Astrocyte (in vitro differentiated cells and primary cell): ENCODE measurements at regions not wholly inside any gene's neighbourhood (a gene's known extent, or its start where the extent isn't known, plus 50 kb on each side); places are given as distances from the start of the nearest gene placed in this dataset.

Experiments
- DNase-seq: peaks from one replicate; pipeline ENCODE4 v3.0.0-alpha.2; 2010; ENCODE audit warnings: low read depth
- FAIRE-seq: peaks from 2 replicates; lab custom pipeline; 2011; peaks lifted over from hg19 to GRCh38; lab: Jason Lieb, UNC
- H2AFZ ChIP-seq: 2 replicates; pipeline ENCODE4 v1.6.0; 2012; ENCODE audit warnings: low read depth, low read length, inconsistent platforms
- H3K27ac ChIP-seq: 2 replicates; pipeline ENCODE4 v1.5.1; 2011; ENCODE audit warnings: low read depth, low read length, inconsistent platforms
- H3K27me3 ChIP-seq: 2 replicates; pipeline ENCODE4 v1.6.0; 2011; ENCODE audit warnings: low read length, inconsistent platforms; ENCODE audit not compliant: insufficient read depth
- H3K36me3 ChIP-seq: 2 replicates; pipeline ENCODE4 v1.5.1; 2011; ENCODE audit warnings: low read length, inconsistent platforms; ENCODE audit not compliant: insufficient read depth
- H3K4me1 ChIP-seq: 2 replicates; pipeline ENCODE4 v1.5.1; 2011; ENCODE audit warnings: low read length, inconsistent platforms; ENCODE audit not compliant: insufficient read depth
- H3K4me2 ChIP-seq: 2 replicates; pipeline ENCODE4 v1.6.0; 2012; ENCODE audit warnings: low read length, inconsistent platforms
- H3K4me3 ChIP-seq: 2 replicates; pipeline ENCODE4 v1.5.1; 2011; ENCODE audit warnings: low read depth, mild to moderate bottlenecking, low read length, inconsistent platforms; ENCODE audit not compliant: insufficient read depth
- H3K79me2 ChIP-seq: 2 replicates; pipeline ENCODE4 v1.6.0; 2012; ENCODE audit warnings: mild to moderate bottlenecking, low read length, inconsistent platforms; ENCODE audit not compliant: insufficient read depth
- H3K9ac ChIP-seq: 2 replicates; pipeline ENCODE4 v1.6.0; 2012; ENCODE audit warnings: mild to moderate bottlenecking, low read length, inconsistent platforms
- H3K9me3 ChIP-seq: 2 replicates; pipeline ENCODE4 v1.5.1; 2012; ENCODE audit warnings: low read depth, mild to moderate bottlenecking, low read length, inconsistent platforms; ENCODE audit not compliant: insufficient read depth
- H4K20me1 ChIP-seq: 2 replicates; pipeline ENCODE4 v1.6.0; 2012; ENCODE audit warnings: low read length, inconsistent platforms; ENCODE audit not compliant: insufficient read depth
- H3K27ac Mint-ChIP-seq: one replicate; pipeline ENCODE4 v1.8.0; 2021; ENCODE audit warnings: mild to moderate bottlenecking, mixed read lengths; ENCODE audit not compliant: unreplicated experiment
- H3K27me3 Mint-ChIP-seq: one replicate; pipeline ENCODE4 v1.8.0; 2021; ENCODE audit warnings: low read depth, mixed read lengths; ENCODE audit not compliant: unreplicated experiment
- H3K36me3 Mint-ChIP-seq: one replicate; pipeline ENCODE4 v1.8.0; 2021; ENCODE audit warnings: low read depth, mixed read lengths; ENCODE audit not compliant: unreplicated experiment
- H3K4me1 Mint-ChIP-seq: one replicate; pipeline ENCODE4 v1.8.0; 2021; ENCODE audit warnings: low read depth, mixed read lengths; ENCODE audit not compliant: unreplicated experiment
- H3K4me3 Mint-ChIP-seq: one replicate; pipeline ENCODE4 v1.8.0; 2021; ENCODE audit warnings: mild to moderate bottlenecking, moderate library complexity, mixed read lengths; ENCODE audit not compliant: unreplicated experiment
- H3K9me3 Mint-ChIP-seq: one replicate; pipeline ENCODE4 v1.8.0; 2021; ENCODE audit warnings: mild to moderate bottlenecking, mixed read lengths; ENCODE audit not compliant: unreplicated experiment
- EZH2 ChIP-seq: IDR thresholded peaks from 2 replicates; pipeline ENCODE4 v1.6.1; 2012; ENCODE audit warnings: mild to moderate bottlenecking, low read length, inconsistent platforms; ENCODE audit not compliant: insufficient read depth
- TF ChIP-seq, protein P1 (sequence below): IDR thresholded peaks from 2 replicates; pipeline ENCODE4 v1.5.1; 2011; ENCODE audit warnings: low read depth, mild to moderate bottlenecking, inconsistent platforms, low read length, moderate library complexity; ENCODE audit not compliant: insufficient read depth

GRCh38 chr5:56543441-56544388, 271.6 kb upstream of the MAP3K1 start:
- H3K4me3 Mint-ChIP-seq, result no peak overlapping the region
- no peaks in the 10 kb centered on the region for H3K36me3 Mint-ChIP-seq
- peaks cover 12% of the 10 kb centered on the region for H3K4me1 Mint-ChIP-seq
- H3K36me3 ChIP-seq, result no peaks in the 10 kb centered on the region
- DNase-seq (peak; percentile 64), FAIRE-seq (peak; percentile 34)
- H4K20me1 ChIP-seq, result no peaks in the 10 kb centered on the region
- no peak overlapping the region for H3K9ac ChIP-seq
- no peaks in the 10 kb centered on the region for H3K9me3 ChIP-seq
- no peaks in the 10 kb centered on the region for H3K79me2 ChIP-seq
- peaks cover 2% of the 10 kb centered on the region for H3K27me3 Mint-ChIP-seq
- H3K27ac Mint-ChIP-seq, result peak overlapping the region; percentile 66
- H2AFZ ChIP-seq, result no peak overlapping the region
- no peak overlapping the region for H3K4me2 ChIP-seq
- TF ChIP-seq, protein P1, sequence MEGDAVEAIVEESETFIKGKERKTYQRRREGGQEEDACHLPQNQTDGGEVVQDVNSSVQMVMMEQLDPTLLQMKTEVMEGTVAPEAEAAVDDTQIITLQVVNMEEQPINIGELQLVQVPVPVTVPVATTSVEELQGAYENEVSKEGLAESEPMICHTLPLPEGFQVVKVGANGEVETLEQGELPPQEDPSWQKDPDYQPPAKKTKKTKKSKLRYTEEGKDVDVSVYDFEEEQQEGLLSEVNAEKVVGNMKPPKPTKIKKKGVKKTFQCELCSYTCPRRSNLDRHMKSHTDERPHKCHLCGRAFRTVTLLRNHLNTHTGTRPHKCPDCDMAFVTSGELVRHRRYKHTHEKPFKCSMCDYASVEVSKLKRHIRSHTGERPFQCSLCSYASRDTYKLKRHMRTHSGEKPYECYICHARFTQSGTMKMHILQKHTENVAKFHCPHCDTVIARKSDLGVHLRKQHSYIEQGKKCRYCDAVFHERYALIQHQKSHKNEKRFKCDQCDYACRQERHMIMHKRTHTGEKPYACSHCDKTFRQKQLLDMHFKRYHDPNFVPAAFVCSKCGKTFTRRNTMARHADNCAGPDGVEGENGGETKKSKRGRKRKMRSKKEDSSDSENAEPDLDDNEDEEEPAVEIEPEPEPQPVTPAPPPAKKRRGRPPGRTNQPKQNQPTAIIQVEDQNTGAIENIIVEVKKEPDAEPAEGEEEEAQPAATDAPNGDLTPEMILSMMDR, result no peak
- TF ChIP-seq EZH2, result no peak
- no peaks in the 10 kb centered on the region for H3K27me3 ChIP-seq
- H3K27ac ChIP-seq, result no peak overlapping the region
- peaks cover 4% of the 10 kb centered on the region for H3K4me1 ChIP-seq
- H3K4me3 ChIP-seq, result no peak overlapping the region
- H3K9me3 Mint-ChIP-seq, result no peaks in the 10 kb centered on the region

- H3K27ac ChIP-seq, result no peak overlapping the region
Observed at GRCh38 chr5:56540266-56540665, 275.1 kb upstream of the MAP3K1 start.

More at GRCh38 chr5:56540266-56540665, 275.1 kb upstream of the MAP3K1 start:
- Histone ChIP-seq H4K20me1 (no peaks in the 10 kb centered on the region), H3K4me1 (peaks cover 4% of the 10 kb centered on the region), H3K9ac (no peak overlapping the region), H3K36me3 (no peaks in the 10 kb centered on the region), H3K4me3 (no peak overlapping the region), H3K9me3 (no peaks in the 10 kb centered on the region), H3K79me2 (no peaks in the 10 kb centered on the region), H3K27me3 (no peaks in the 10 kb centered on the region), H2AFZ (no peak overlapping the region), H3K4me2 (no peak overlapping the region)
- H3K4me1 Mint-ChIP-seq, result peaks cover 30% of the 10 kb centered on the region
- TF ChIP-seq, protein P1, result no peak
- TF ChIP-seq EZH2, result no peak
- no peaks in the 10 kb centered on the region for H3K27me3 Mint-ChIP-seq
- no peak for DNase-seq
- no peak overlapping the region for H3K4me3 Mint-ChIP-seq
- H3K27ac Mint-ChIP-seq, result no peak overlapping the region
- no peaks in the 10 kb centered on the region for H3K36me3 Mint-ChIP-seq
- FAIRE-seq, result no peak
- H3K9me3 Mint-ChIP-seq, result no peaks in the 10 kb centered on the region
